K562 (cell line): ENCODE measurements at regions not wholly inside any gene's neighbourhood (a gene's known extent, or its start where the extent isn't known, plus 50 kb on each side); places are given as distances from the start of the nearest gene placed in this dataset.

ENCODE experiments used
- NCOA1 ChIP-seq: fragments of 450-650 bp; IDR thresholded peaks from 2 replicates; pipeline ENCODE4 v1.6.1; 2016; ENCODE audit warnings: low read depth
- NFATC3 ChIP-seq: fragments of 450-650 bp; IDR thresholded peaks from 2 replicates; pipeline ENCODE4 v1.6.1; 2017; ENCODE audit warnings: mild to moderate bottlenecking
- POLR3A ChIP-seq: IDR thresholded peaks from 2 replicates; pipeline ENCODE4 v1.6.1; 2011; ENCODE audit warnings: borderline replicate concordance, mild to moderate bottlenecking, moderate library complexity; ENCODE audit not compliant: insufficient read length, insufficient read depth; ENCODE audit errors: extremely low read depth
- SMAD4 ChIP-seq: fragments of 250-450 bp; sonication (Bioruptor Pico); conservative IDR thresholded peaks from 2 replicates; pipeline ENCODE4 v1.8.0; 2021; ENCODE audit warnings: inconsistent platforms, mild to moderate bottlenecking, moderate library complexity
- SREBF1 ChIP-seq: fragments of 150-350 bp; IDR thresholded peaks from 2 replicates; pipeline ENCODE4 v1.6.1; 2014; ENCODE audit warnings: antibody characterized with exemption, low read depth, low read length, borderline replicate concordance
- SRF ChIP-seq, 2 experiments: fragments of 250-450, 450-650 bp in 1 of 2; sonication (Bioruptor Pico) in 1 of 2; sonication (generic) in 1 of 2; formaldehyde crosslinking; IDR thresholded peaks; 2 replicates each; pipeline versions ENCODE4 v1.5.0 to v1.5.1; 2020 to 2022; ENCODE audit warnings: mild to moderate bottlenecking in 1 of 2, missing genetic modification reagents in 1 of 2
- ZKSCAN3 ChIP-seq: fragments of 250-450 bp; sonication (Bioruptor Pico); IDR thresholded peaks from 2 replicates; pipeline ENCODE4 v1.4.0; 2020
- ZNF212 ChIP-seq: fragments of 450-650 bp; formaldehyde crosslinking; IDR thresholded peaks from 2 replicates; pipeline ENCODE4 v1.4.0; 2020; ENCODE audit warnings: mild to moderate bottlenecking
- ZNF316 ChIP-seq: fragments of 450-650 bp; IDR thresholded peaks from 2 replicates; pipeline ENCODE4 v1.6.1; 2016
- ZNF384 ChIP-seq: IDR thresholded peaks from 2 replicates; pipeline ENCODE4 v1.6.1; 2012; ENCODE audit warnings: low read depth, low read length, improper control_type of control experiment
- ZNF436 ChIP-seq: fragments of 250-450, 450-650 bp; sonication (Bioruptor Pico); formaldehyde crosslinking; IDR thresholded peaks from 2 replicates; pipeline ENCODE4 v1.7.0; 2020; ENCODE audit warnings: mild to moderate bottlenecking
- TF ChIP-seq, protein P1 (sequence below), 3 experiments: IDR thresholded peaks in 2 of 3; conservative IDR thresholded peaks in 1 of 3; 2 replicates each; pipeline ENCODE4 v1.5.1; 2011 to 2012; ENCODE audit warnings: low read length in 3 of 3, mild to moderate bottlenecking in 3 of 3, control low read depth in 2 of 3, improper control_type of control experiment in 1 of 3, inconsistent platforms in 1 of 3, low read depth in 1 of 3, mixed read lengths in 1 of 3, moderate library complexity in 1 of 3; ENCODE audit not compliant: insufficient read depth in 2 of 3
- TF ChIP-seq, protein P2 (sequence below): conservative IDR thresholded peaks from 2 replicates; pipeline ENCODE4 v1.6.1; 2011; ENCODE audit warnings: low read depth, mild to moderate bottlenecking, low read length; ENCODE audit not compliant: control insufficient read depth
- TF ChIP-seq, protein P3 (sequence below): sonication (generic); formaldehyde crosslinking; IDR thresholded peaks from 2 replicates; pipeline ENCODE4 v1.8.0; 2022; ENCODE audit warnings: missing genetic modification reagents, mild to moderate bottlenecking, moderate library complexity, borderline replicate concordance

DNA sequence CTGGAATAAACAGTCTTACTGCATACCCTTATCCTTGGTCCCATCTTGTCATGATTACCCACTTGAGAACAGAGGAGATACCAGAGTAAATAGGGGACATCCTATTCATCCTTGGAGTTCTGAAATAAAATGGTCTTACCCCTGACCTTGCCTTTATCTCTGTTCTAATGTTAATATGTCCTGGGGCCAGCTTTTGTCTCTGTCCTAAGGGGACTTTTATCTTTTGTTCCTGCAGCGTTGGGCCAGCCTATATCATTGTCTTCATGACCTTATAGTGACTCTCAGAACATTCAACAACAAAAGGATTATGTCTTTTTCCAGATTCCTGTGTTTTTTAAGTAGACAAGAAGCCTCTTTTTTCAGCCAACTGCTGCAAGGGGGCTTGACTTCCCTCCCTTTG, 1057.5 kb downstream of the LRFN5 start:
- TF ChIP-seq NFATC3: no peak
- no peak for TF ChIP-seq ZNF316
- no peak for TF ChIP-seq ZNF436 (CRISPR knock-in tag)
- TF ChIP-seq, protein P1, sequence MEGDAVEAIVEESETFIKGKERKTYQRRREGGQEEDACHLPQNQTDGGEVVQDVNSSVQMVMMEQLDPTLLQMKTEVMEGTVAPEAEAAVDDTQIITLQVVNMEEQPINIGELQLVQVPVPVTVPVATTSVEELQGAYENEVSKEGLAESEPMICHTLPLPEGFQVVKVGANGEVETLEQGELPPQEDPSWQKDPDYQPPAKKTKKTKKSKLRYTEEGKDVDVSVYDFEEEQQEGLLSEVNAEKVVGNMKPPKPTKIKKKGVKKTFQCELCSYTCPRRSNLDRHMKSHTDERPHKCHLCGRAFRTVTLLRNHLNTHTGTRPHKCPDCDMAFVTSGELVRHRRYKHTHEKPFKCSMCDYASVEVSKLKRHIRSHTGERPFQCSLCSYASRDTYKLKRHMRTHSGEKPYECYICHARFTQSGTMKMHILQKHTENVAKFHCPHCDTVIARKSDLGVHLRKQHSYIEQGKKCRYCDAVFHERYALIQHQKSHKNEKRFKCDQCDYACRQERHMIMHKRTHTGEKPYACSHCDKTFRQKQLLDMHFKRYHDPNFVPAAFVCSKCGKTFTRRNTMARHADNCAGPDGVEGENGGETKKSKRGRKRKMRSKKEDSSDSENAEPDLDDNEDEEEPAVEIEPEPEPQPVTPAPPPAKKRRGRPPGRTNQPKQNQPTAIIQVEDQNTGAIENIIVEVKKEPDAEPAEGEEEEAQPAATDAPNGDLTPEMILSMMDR (IDR thresholded peaks at IDR 0.05 in 2 of 3, conservative IDR thresholded peaks at IDR 0.05 in 1 of 3; ENCODE audit: insufficient read depth in 2 of 3, low read depth in 1 of 3, low read length in 3 of 3): no peak
- TF ChIP-seq SREBF1: no peak
- no peak for TF ChIP-seq POLR3A
- TF ChIP-seq SRF (CRISPR knock-in tag; IDR thresholded peaks at IDR 0.05): no peak
- no peak for TF ChIP-seq ZKSCAN3
- TF ChIP-seq ZNF384: no peak
- TF ChIP-seq SMAD4 (CRISPR knock-in tag): no peak
- TF ChIP-seq, protein P2, sequence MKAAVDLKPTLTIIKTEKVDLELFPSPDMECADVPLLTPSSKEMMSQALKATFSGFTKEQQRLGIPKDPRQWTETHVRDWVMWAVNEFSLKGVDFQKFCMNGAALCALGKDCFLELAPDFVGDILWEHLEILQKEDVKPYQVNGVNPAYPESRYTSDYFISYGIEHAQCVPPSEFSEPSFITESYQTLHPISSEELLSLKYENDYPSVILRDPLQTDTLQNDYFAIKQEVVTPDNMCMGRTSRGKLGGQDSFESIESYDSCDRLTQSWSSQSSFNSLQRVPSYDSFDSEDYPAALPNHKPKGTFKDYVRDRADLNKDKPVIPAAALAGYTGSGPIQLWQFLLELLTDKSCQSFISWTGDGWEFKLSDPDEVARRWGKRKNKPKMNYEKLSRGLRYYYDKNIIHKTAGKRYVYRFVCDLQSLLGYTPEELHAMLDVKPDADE: no peak
- no peak for TF ChIP-seq NCOA1
- TF ChIP-seq ZNF212: no peak
- TF ChIP-seq, protein P3, sequence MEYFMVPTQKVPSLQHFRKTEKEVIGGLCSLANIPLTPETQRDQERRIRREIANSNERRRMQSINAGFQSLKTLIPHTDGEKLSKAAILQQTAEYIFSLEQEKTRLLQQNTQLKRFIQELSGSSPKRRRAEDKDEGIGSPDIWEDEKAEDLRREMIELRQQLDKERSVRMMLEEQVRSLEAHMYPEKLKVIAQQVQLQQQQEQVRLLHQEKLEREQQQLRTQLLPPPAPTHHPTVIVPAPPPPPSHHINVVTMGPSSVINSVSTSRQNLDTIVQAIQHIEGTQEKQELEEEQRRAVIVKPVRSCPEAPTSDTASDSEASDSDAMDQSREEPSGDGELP (CRISPR knock-in tag): no peak
